A673 (cell line): ENCODE measurements at regions not wholly inside any gene's neighbourhood (a gene's known extent, or its start where the extent isn't known, plus 50 kb on each side); places are given as distances from the start of the nearest gene placed in this dataset.

Source experiments
- BruUV-seq: library from RNA; stranded (reverse); fragments of 400-500 nt; replicated peaks from 2 replicates; lab custom pipeline; 2021; lab: Mats Ljungman, UMichigan
- CTCF ChIA-PET: fragments of 300-600 bp; sonication (Branson Sonifier 250); formaldehyde crosslinking; loops from one replicate; lab custom pipeline; 2022; ENCODE audit warnings: antibody characterized with exemption; lab: Charles Lee
- POLR2A ChIA-PET: fragments of 300-600 bp; sonication (Branson Sonifier 250); formaldehyde crosslinking; loops from one replicate; lab custom pipeline; 2022; ENCODE audit warnings: antibody characterized with exemption; ENCODE audit not compliant: low non-redundant PET; lab: Charles Lee
- DNase-seq: peaks from one replicate; pipeline ENCODE4 v3.0.0-alpha.2; 2015; ENCODE audit warnings: low spot score
- H3K27ac ChIP-seq: fragments of 200-600 bp; sonication (generic); 2 replicates; pipeline ENCODE4 v1.5.1; 2016; ENCODE audit warnings: mixed run types, low read depth, mild to moderate bottlenecking, mixed read lengths, antibody characterized with exemption, low read length; ENCODE audit not compliant: poor library complexity, severe bottlenecking
- H3K27me3 ChIP-seq: fragments of 200-600 bp; sonication (generic); replicated peaks from 2 replicates; pipeline ENCODE4 v1.6.1; 2017; ENCODE audit warnings: mixed run types, low read depth, mild to moderate bottlenecking, mixed read lengths, antibody characterized with exemption, low read length; ENCODE audit not compliant: insufficient read depth, poor library complexity
- H3K36me3 ChIP-seq: fragments of 200-600 bp; sonication (generic); 2 replicates; pipeline ENCODE4 v1.6.1; 2016; ENCODE audit warnings: mixed run types, mild to moderate bottlenecking, mixed read lengths, antibody characterized with exemption, low read length; ENCODE audit not compliant: insufficient read depth, poor library complexity, severe bottlenecking
- H3K4me1 ChIP-seq: fragments of 200-600 bp; sonication (generic); 2 replicates; pipeline ENCODE4 v1.6.1; 2017; ENCODE audit warnings: mixed run types, mild to moderate bottlenecking, mixed read lengths, antibody characterized with exemption, low read length; ENCODE audit not compliant: insufficient read depth, poor library complexity, severe bottlenecking
- H3K4me3 ChIP-seq: fragments of 200-600 bp; sonication (generic); 2 replicates; pipeline ENCODE4 v1.5.1; 2016; ENCODE audit warnings: low read depth, mixed run types, mild to moderate bottlenecking, mixed read lengths, low read length; ENCODE audit not compliant: poor library complexity, severe bottlenecking
- H3K9me3 ChIP-seq: fragments of 200-600 bp; sonication (generic); 2 replicates; pipeline ENCODE4 v1.6.1; 2016; ENCODE audit warnings: mixed run types, low read depth, mild to moderate bottlenecking, mixed read lengths, antibody characterized with exemption, low read length; ENCODE audit not compliant: poor library complexity, severe bottlenecking
- EZH2 ChIP-seq: fragments of 200-600 bp; sonication (generic); IDR thresholded peaks from 2 replicates; pipeline ENCODE4 v1.6.1; 2017; ENCODE audit warnings: borderline replicate concordance, low read depth, mild to moderate bottlenecking, mixed read lengths, antibody characterized with exemption, low read length; ENCODE audit not compliant: poor library complexity, severe bottlenecking
- intact Hi-C: fragments of 100-400 bp; cut with micrococcal nuclease; formaldehyde crosslinking; loops from one replicate; pipeline ENCODE4 v1.10.0; 2022; ENCODE audit not compliant: unreplicated experiment
- TF ChIP-seq, protein P1 (sequence below): fragments of 300-800, 200-600 bp; sonication (generic); conservative IDR thresholded peaks from 2 replicates; pipeline ENCODE4 v1.5.1; 2017; ENCODE audit warnings: low read depth, mild to moderate bottlenecking, antibody characterized with exemption, low read length, moderate library complexity, mixed read lengths

DNA sequence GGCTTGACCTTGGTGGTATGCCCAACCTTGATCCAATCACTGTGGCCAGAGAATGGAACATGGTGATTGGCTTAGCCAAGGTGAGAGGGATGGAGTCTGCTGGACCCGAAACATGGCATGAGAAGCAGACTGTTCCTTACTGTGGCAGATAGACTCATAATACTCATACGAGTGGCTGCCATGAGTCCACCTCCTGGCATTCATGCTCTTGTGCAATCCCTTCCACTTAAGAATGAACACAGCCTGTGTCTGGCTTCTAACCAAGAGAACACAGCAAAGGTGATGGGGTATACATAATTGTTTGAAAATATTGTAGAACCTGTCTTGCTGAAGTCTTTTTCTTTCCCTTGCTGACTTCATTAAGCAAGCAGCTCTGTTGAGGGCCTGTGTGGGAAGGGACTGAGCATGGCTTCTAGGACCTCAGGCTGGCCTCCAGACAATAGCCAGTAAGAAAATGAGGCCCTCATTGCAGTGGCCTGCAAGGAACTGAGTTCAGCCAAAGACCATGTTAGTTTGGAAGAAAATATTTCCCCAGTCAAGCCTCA is 85.9 kb downstream of the ZNF281 start:
- Histone ChIP-seq H3K36me3 (no peaks in the 10 kb centered on the region), H3K4me1 (peaks cover 5% of the 10 kb centered on the region), H3K9me3 (no peaks in the 10 kb centered on the region), H3K27ac (no peak overlapping the region), H3K4me3 (no peak overlapping the region), H3K27me3 (no peaks in the 10 kb centered on the region)
- POLR2A ChIA-PET, result no interaction called here
- TF ChIP-seq, protein P1, sequence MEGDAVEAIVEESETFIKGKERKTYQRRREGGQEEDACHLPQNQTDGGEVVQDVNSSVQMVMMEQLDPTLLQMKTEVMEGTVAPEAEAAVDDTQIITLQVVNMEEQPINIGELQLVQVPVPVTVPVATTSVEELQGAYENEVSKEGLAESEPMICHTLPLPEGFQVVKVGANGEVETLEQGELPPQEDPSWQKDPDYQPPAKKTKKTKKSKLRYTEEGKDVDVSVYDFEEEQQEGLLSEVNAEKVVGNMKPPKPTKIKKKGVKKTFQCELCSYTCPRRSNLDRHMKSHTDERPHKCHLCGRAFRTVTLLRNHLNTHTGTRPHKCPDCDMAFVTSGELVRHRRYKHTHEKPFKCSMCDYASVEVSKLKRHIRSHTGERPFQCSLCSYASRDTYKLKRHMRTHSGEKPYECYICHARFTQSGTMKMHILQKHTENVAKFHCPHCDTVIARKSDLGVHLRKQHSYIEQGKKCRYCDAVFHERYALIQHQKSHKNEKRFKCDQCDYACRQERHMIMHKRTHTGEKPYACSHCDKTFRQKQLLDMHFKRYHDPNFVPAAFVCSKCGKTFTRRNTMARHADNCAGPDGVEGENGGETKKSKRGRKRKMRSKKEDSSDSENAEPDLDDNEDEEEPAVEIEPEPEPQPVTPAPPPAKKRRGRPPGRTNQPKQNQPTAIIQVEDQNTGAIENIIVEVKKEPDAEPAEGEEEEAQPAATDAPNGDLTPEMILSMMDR, result no peak
- no peak for TF ChIP-seq EZH2
- BruUV-seq, result no TSS peak
- intact Hi-C loops, result no loop called here
- CTCF ChIA-PET, result no interaction called here
- no peak for DNase-seq

DNA sequence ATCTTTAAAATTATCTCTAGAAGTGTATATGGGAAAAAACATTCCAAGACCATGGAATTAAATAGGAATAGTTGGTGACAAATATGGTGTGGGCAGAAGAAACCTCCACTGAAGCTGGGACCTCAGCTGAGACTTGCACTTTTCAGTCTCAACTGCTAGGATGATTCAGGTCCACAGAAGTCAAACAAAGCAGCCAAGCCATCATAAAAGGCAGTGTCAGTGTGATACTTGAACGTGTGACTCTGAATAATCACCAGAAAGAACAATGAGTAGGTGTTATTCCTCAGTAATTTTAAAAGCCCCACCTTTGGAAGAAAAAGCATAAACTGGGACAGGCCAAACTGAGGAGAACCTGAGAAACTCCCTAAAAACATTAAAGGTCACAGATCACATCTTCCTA is 90.7 kb downstream of the ZNF281 start:
- no peaks in the 10 kb centered on the region for H3K9me3 ChIP-seq
- no peak for DNase-seq
- ChIA-PET CTCF (no interaction called here), POLR2A (no interaction called here)
- no peak overlapping the region for H3K4me3 ChIP-seq
- peaks cover 5% of the 10 kb centered on the region for H3K4me1 ChIP-seq
- no peak for TF ChIP-seq EZH2
- TF ChIP-seq, protein P1, result no peak
- no peaks in the 10 kb centered on the region for H3K27me3 ChIP-seq
- intact Hi-C loops, result no loop called here
- H3K27ac ChIP-seq, result no peak overlapping the region
- H3K36me3 ChIP-seq, result no peaks in the 10 kb centered on the region
- BruUV-seq, result no TSS peak

DNA sequence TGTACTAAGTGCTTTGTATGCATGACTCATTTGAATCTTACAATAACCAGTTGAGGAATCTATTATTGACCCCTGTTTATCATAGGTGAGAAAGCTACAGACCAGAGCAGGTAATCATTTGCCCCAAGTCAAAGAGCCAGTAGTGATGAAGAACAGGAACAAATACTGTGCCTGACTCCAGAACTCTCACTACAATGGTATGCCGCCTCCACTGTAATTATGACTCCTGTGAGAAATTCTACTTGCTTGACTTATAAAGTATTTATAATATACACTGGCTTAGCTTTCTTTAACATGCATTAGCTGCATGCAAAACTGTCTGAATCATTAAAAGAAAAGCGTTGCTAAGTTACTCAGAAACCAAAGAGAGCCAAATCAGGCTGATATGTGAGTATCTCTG is 92.6 kb downstream of the ZNF281 start:
- intact Hi-C loops, result no loop called here
- Histone ChIP-seq H3K4me1 (no peaks in the 10 kb centered on the region), H3K9me3 (no peaks in the 10 kb centered on the region), H3K27ac (no peak overlapping the region), H3K36me3 (no peaks in the 10 kb centered on the region), H3K4me3 (no peak overlapping the region), H3K27me3 (no peaks in the 10 kb centered on the region)
- no TSS peak for BruUV-seq
- DNase-seq, result no peak
- ChIA-PET POLR2A (no interaction called here), CTCF (no interaction called here)
- TF ChIP-seq, protein P1, result no peak
